ENCODE measurements at regions not wholly inside any gene's neighbourhood (a gene's known extent, or its start where the extent isn't known, plus 50 kb on each side); places are given as distances from the start of the nearest gene placed in this dataset.

DNA sequence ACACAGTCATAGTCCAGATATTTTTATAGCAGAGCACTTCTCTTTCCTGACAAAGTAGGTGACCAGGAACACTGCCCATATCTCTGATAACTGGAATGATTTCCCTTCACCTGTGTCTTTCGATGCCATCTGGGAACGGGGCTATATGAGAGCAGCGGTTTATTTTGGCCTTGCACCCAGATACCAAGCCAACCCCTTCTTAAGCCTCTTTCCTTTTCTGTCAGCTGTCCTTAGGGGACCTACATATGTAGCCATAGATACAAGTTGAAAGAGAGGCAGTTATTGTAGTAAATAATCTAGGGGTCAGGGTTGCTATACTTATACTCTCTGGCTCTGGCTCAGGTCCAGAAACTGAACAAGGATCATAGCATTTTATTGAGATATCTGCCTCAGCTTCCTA lies 128.8 kb downstream of the NHLRC3 start:
- DNase-seq: no peak

DNA sequence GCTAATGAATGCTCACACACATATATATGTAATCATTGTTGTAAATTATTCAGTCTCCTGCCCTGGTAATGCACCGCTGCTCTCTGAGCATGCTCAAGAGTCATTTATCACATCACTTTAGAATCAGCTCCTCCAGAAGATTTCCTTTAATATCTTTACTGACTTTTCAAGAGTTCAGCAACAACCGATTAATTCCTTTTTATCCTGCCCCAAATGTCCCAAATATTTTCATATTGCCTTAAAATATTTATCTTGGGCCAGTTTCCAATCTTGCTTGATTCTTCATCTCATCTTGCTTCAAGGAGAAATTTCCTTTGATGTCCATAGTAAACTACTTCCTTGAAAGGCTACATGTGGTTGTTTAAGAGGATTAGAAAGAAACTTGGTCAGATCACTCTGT lies 132.5 kb downstream of the NHLRC3 start:
- DNase-seq: no peak

DNA sequence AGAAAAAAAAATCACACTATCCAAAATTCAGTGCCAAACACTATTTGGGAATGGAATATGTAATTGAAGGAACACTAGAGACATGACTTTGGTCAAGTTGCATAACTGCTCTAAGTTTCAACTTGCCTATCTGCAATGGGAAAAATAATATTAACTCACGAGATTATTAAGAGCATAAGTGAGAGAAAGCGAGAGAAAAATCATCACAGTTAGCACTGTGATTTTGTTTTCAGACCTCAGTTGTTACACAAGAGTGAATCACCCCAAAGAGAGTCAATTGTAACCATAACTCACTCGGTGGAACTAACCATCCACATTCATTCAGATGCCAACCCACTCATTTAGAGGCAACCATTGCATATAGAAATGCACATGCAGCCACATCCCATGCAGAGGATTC lies 147.1 kb downstream of the NHLRC3 start:
- DNase-seq: no peak

DNA sequence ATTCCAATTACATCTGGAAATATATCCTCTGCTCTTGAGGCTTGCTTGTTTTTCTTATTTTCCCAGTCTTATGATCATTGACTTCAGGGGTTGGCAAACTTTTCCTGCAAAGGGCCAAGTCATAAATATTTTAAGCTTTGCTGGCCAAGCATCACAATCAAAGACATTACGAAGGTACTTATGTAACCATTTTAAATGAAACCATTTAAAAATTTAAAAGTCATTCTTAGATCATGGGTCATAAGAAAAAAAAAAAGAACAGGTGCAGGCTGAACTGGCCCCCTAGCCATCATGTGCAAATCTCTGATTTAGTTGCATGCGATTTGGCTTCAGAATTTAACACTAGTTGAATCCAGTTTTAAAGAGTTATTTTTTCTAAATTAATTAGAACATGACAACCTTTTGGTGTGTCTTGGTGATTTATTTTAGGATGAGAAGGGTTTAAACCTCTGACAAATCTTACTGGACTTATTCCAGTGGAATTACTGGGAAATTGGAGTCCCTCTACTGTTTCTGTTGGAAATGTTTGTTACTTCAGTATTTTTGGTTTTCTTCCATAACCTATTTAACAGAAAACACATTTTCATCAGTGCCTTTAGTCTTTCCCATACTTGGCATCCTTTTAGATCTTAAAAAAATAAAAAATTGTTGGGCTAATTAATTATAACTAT lies 148.1 kb downstream of the NHLRC3 start:
- DNase-seq: no peak

DNA sequence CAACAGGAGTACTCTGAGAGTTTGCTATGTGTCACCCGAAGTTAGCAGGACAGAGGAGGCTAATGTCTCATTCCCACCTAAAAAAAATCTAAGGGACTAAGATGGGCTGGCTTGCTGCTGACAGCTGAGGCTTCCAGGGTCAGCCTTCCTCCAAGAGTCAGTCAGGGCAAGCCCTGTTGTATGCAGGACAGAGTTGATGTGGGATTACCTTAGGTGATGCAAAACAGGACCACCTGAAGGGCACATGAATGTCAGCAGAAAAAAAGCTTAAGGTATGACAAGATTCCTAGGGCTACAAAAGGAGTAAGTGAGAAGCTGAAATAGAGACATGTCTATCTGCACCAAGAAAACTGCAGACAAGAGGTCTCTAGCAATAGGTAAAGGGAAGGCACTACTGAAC lies 151.5 kb downstream of the NHLRC3 start:
- DNase-seq: no peak

DNA sequence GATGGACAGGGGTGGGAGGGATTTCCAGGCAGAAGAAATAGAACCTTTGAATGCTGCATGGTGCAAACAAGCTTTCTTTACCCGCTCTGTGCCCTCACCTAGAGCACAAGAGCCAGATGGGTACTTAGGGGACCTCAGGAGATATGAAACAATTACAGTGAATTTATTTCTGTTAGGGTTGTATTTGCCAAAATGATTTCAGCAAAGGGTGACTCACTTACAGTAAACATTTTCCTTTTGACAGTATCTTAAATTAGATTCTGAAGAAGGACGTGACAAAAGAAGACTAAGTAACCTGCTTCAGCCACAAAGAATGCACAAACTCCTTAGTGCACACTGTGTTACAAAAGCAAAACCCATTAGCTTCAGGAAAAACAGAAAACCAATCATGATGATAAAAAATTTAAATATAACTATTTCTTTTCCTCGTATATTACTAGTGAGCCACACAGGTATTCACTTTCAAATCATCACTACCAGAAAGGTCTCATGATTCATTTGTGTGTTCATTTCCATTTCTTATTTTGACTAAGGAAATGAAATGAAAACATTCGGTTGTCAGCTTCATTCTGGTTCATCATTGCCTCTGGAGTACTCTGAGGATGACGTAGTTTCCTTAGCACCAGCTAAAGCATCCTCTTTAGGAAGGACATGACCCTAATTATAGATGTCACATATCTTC lies 158.8 kb downstream of the NHLRC3 start:
- no peak for DNase-seq

DNA sequence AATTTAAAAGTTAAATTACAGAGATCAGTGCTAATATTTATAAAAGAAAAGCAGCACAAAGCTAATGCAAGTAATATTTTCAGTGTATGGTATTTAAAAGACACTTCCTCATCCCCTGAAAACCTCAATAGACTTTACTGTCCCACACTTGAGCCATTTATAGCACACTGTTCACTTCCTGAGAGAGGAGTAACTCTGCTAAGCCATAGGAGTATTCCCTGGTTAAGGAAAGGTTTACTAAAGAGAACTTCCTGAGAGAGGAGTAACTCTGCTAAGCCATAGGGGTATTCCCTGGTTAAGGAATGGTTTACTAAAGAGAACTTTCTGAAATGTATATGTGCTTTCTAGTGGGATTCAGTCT lies 159.4 kb downstream of the NHLRC3 start:
- DNase-seq: no peak

DNA sequence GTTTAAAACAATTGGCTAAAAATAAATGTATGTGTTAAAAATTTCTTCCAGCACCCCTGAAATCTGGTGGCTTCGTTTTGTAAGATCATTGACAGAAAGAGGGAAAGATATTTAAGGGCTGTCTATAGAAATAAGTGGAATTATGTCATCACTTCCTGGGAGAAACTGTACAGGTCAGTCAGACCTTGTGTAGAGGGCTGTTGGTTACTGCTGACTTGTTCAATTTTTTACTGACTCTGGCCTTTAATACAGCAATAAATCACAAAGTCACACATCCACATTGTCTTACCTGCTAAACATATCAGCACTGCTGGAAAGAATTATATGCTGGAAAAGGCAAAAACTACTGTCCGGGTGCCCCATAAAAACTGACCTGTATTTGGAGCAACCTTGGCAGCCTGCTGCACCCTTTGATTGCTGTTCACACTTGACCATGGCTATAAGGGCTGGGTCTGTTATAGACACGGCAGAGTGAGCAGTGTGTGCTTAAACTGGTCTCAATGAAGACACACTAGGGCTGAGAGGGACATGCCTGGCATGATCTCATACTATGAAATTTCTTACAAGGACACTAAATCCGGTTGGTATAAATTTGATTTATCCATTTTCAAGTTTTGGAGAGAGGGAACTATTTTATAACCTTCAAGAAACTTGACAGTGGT lies 162.1 kb downstream of the NHLRC3 start:
- no peak for DNase-seq

DNA sequence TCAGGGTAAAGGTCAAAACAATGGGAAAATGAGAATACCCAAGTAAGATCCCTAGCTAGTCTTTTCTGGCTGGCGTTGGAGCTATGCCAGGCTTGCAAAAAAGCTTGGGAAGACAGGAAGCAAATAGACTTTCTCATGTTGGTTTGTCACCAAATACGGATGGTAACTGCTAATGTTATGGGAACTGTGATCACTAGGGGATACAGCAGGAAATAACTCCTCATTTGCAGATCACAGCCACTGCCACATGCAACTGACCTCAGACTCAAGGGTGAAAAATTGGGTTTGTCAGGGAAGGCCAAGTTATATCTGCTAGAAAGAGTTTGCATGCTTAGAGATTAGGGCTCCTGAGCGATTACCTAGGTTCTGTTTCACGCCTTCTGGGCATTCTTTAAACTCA lies 162.9 kb downstream of the NHLRC3 start:
- DNase-seq: no peak

DNA sequence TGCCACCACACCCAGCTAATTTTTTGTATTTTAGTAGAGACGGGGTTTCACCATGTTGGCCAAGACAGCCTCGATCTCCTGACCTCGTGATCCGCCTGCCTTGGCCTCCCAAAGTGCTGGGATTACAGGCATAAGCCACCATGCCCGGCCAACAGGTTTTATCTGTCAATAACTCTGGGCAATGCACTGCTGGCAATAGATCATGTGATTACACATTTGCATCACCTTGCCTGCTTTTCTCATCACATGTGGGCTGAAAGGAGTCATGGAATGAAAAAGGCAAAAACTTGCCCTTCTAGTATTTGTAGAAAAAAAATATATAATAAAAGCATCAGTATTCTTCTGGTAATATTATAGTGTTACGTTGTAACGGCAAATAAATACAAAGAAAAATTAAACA lies 164.5 kb downstream of the NHLRC3 start:
- DNase-seq: no peak

DNA sequence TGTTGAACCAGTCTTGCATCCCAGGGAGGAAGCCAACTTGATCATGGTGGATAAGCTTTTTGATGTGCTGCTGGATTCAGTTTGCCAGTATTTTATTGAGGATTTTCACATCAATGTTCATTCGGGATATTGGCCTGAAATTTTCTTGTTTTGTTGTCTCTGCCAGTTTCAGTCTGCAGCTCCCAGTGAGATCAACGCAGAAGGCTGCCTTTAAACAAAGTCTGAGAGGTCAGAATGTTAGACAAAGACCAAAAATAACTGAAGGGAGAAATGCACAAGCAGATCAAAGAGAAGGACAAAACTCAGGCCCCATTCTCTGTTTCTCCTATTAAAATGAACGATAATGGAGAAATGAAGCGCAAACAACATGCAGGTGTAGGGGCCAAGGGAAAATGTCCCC lies 170.4 kb downstream of the NHLRC3 start:
- no peak for DNase-seq

DNA sequence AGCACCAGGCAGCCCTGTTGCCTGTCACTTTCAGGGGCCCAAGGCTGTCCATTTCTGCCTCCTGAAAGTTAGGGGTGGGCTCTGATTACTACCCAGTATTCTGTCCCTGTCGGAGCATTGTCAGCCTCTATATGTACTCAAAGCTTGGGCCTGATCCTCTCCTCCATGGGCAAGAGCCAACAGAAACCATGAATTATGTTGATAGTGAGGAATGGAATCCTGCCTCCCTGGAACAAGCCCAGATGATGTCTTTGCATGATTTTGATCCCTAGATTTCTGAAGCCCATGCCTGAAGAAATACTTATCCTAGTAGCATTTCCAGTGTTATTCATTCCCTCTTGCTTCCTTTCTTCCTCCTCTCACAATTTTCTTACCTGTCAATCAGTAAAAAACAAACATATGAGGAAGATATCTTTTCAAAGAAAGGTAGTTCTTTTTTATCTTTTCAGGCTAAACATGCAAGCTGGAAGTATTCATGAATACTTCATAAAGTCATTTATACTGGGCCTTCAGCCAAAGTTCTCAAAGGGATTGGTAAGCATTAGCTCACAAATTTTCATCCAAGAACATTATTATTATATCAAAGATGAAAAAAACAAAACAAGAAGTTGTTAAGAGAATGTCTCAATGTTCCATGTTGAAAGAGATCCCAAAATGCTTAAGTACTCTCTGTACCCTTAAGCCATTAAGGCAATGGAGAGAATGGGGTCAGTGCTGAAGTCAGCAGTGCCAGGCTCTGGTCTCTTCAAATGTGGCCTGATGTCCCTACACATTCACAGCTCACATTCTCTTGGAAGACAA lies 171.7 kb downstream of the NHLRC3 start:
- DNase-seq: no peak

DNA sequence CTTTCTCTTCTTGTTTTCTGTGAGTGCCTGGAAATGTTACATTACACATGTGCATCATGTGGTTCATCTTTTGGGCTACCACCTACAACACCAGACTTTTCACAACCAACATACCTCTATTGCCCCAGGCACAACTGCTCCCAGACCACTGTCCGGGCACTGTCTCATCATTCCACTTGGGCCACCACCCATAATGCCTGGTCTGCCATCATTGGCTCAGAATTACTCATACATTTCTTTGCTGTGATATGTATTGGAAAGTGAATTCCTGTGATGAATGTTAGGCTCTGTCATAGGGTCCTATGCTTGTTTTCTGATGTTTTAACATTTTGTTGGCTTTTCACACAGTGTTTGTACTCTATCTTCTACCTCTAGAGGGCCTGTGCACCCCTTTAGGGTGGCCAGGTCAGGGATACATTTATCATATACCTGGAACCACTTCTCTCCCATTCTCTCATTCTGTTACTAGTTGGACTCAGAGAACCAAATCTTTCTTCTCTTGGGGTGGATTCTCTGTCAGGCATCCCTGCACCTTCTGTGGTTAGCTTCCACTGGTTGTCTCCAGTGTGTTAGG lies 172.8 kb downstream of the NHLRC3 start:
- no peak for DNase-seq

DNA sequence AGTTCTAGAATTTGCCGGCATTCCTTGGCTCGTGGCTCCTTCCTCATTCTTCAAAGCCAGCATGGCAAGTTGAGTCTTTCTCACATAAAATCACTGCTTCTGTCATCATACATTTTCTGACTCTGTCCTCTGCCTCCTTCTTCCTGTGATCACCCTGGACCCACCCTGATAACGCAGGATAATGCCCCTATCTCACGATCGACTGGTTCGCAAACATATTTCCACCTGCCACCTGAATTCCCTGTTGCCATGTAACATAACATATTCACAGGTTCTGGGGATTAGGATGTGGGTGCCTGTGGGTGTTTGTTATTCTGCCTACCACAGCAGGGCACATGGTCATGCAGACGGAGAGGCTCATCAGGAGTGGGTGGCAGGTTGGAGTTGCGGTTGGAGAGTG lies 177.7 kb downstream of the NHLRC3 start:
- DNase-seq: no peak

DNA sequence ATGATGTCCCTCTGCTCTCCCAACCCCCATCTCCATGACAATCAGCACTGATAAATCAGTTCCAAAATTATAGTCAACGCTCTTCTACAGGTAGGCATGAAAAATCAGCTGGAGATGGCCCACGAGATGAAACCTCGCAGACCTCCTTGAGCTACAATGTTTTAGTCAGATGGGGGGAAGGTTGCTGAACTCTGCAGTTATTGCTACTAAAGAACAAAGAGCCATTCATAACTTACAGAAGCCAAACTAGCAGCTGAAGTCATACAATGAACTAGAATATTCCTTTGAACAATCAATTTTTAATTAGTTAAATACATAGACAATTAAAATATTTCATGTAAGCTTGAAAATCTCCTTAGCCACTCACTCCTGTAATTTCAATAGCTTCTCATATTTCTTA lies 179.2 kb downstream of the NHLRC3 start:
- no peak for DNase-seq

DNA sequence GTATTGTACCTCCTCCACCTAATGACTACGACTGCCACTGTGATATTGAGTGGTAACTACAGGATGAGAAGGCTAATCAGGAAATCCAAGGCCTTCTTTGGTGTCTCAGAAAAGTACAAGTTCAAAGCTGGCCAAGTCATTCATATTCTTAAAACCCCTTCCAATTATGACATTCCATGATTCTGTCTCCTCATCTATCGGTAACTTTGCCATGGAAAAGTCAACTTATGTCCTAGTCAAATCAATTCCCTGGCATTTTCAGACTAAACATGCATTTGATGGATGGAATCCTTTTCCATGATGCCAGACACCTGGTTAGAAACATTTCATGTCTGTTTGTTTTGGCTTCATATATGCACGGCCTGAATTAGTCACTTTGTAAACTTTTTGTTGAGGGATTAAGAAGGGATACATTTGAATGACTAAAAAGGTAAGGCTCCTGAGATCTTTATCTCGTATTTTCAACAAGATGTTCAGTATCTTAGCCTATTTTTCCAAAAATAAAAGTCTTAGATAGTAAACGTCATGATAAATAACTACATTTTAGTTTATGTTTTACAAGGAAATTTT lies 186.5 kb downstream of the NHLRC3 start:
- no peak for DNase-seq

DNA sequence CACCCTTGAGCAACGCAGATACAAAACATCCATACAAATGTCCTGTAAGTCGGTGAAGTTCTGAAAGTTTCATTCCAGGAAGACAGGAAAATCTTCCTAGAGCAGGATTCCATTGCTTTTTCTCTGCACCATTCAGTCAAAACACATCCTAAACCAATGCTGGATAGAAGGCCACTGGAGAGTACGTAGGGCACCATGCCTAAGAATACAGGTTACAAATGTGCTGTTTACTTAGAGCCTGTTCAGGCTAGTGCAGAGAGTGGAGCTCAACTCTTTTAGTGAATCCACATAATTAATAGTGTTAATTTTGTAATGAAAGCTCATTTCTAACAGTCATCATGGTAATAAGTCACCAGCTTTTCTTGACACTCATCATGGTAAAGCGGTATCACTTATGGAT lies 187.6 kb downstream of the NHLRC3 start:
- DNase-seq: no peak

DNA sequence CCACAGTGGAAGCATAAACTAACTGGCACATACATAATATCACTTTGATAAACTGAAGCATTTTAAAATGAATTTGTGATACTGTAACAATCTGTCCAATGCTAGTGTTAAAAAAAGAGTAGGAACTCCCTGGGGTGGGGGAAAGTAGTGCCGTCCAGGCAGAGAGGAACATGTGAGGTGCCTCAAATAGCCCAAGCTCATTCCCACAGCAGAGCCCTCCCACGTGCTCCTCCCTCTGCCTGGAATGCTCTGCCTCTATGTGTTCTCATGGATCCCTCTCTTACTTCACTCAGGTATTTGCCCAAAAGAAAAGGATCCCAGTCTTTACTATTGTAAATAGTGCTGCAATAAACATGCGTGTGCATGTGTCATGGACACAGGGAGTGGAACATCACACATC lies 188.1 kb downstream of the NHLRC3 start:
- DNase-seq: no peak

DNA sequence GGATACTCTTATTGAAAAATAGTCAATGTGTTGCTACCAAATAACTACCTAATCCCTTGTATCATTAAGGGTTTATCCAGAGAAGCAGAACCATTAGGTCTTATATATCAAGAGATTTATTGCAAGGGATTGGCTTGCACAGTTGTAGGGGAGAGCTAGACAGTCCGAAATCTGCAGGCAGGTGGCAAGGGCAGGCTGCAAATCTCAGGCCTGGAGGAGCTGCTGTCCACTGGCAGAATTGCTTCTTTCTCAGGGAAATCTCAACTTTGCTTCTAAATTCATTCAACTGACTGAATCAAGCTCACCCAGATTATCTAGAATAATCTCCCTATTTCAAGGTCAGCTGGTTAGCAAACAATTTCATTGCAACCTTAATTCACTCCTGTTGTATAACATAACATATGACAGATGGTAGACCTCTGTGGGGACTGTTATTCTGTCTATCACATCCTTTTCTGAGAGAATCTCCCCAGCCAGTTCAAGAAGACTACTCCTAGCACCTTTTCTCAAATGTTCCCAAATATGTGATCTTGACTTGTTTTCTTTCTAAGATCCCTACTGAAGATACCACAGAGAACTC lies 194.2 kb downstream of the NHLRC3 start:
- no peak for DNase-seq

DNA sequence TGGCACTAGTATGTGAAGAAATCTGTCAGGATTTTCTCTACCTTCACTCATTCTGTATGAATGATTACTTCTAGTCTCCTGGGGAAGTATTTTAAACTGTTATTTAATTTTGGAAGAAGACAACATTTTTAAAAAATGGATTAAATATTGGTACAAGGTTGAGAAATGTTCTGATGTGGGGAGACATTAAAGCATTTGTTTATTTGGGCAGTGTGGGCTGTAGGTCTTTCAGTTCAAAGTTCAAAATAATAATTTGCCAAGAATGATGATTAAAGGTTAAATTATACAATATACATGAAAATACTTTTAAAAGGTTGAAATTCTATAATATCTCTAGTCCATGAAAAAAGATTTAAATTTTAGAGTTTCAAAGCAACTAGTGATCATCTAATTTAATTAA lies 194.7 kb downstream of the NHLRC3 start:
- DNase-seq: no peak

DNA sequence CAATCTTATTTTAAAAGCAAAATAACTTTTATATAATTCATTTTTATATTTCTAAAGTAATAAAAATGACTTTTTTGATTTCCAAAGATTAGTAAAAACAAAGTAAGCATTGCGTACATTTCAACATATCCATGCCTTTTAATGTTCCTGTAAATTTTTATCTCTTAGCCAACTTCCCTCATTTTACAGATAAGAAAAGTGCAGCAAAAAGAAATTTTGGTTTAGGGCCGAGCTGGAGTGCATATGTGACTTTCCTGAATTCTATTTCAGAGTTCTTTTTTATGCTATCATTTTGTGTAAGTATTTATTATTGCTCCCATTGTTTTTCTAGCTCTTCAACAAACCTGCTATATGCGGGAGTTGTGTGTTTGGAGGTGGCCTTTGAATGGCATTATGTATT lies 195.3 kb downstream of the NHLRC3 start:
- DNase-seq: no peak

DNA sequence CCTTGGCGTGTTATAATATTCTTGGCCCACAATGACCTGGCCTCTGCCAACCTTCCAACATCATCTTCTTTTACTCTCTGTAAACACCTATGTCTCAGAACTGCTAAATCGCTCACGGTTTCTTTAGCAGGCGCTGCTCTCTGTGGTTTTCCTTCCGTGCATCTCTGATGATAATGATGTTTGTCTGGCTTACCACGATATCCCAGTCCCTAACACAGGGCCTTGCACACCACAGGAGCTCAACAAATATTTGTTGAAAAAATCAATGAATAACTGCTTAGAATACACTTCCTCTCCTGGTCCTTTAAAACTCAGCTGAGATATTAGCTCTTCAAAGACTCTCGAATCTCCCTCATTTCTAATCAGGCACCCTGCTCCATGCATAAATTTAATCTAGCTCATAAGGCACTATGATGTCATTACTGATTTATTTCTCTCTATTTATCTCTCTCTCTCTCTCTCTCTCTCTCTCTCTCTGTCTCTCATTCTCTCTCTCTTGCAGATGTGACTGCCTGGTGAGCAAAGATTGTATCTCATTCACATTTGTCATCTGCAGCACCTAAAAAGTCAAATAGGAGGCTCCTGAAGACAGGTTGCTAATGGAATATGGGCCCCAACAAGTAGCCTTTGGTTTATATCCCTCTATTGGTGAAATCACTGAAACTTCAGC lies 206.4 kb downstream of the NHLRC3 start:
- no peak for DNase-seq

Measured in DMS79 (cell line).